GM19238 (cell line): ENCODE measurements at regions not wholly inside any gene's neighbourhood (a gene's known extent, or its start where the extent isn't known, plus 50 kb on each side); places are given as distances from the start of the nearest gene placed in this dataset.

Experiments
- DNase-seq: peaks from one replicate; pipeline ENCODE4 v3.0.0; 2011; ENCODE audit warnings: low spot score; ENCODE audit not compliant: insufficient read length

DNA sequence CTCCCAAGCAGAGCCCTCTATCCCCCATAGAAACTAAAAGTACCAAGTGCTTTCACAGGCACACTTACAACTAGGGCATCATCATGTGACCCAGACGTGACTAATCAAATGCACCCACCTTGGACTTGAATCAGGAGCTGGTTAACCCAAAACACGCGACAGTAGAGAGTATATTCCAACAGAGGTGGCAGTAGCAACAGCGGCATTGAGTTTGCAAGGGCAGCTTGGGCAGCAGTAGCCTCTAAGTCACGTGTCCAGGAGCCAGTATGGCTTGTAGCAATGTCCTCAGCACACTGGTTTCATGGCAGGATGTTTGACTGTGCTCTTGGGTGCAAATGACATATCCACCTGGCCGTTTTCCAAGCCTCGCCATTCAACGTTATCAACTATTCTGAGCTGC lies 73.4 kb upstream of the DNAH5 start:
- no peak for DNase-seq

DNA sequence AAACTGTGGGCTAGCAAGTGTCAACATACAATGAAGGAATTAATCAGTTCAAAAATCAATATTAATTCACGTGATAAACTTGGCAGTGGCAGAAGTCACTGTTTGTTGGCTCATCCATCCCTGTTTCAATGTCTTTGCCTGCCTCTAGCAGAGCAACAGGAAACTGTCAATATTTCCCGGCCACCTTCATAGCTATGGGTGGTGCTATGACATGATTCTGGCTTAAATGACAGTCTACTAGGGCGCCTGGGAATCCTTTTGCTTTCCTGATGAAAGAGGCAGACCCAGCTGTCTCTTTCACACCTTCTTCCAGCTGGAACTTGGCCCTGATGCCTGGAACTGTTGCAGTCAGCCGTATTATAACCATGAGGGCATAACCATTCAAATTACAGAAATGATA lies 72.1 kb upstream of the DNAH5 start:
- DNase-seq: no peak

DNA sequence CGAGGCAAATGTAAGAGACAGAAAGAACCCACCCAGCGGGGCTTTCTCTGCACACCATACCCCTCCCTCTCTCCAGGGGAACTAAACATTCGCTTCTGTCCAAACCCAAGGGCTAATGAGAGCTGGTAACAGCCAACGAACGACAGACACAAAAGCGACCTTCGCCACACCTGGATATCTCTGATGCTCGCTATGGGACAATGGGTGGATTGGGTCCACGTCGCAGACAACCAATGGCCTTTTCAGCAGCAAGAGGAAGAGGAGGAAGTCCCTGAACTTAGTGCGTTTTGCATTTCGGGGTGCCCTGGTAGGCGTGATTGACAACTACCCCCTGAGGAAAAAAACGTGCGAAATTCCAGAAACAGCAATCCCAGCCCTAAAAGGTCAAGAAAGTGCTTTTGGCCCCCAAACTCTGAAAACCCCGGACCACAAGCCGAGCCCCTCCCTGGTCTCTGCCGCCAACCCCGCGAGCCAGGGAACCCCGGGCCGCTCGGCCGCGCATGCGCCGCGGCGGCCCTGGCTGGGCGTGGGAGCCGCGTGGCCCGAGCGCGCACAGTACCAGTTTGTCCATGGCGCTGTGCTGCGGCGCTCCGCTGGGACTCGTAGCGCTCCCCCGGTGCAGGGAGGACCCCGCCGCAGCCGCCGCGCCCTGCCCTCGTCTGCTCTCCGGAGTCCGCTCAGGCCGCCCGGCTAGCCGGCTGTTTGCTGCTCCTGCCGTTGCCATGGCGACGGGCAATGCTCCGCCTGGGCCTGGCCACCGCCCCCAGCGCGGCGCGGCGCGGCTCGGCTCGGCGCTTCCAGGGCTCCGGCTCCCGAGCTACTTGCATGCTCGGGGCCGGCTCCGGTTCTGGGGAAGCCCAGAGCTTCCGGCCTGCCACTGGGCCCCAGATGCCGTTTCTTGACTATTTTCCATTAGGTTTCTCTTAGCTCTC lies 66.9 kb upstream of the DNAH5 start:
- peak; percentile 47 for DNase-seq

DNA sequence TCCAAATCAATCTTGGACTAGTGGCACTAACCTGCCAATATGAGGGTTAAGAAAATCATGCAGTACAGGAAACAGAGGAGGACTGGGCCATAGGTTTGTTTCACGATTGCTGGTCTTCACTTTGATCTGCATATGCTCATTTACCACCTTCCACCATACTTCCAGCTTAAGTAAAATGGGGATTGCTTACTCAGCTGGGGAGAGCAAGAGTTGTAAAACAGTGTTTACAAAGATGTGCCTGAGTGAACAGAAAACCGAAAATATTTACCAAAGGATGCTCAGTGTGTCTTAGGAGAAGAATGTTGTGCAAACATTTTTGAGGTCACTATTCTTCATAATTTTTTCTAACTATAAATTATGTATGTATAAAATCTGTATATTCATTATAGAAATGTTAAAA lies 65.1 kb upstream of the DNAH5 start:
- DNase-seq: no peak

DNA sequence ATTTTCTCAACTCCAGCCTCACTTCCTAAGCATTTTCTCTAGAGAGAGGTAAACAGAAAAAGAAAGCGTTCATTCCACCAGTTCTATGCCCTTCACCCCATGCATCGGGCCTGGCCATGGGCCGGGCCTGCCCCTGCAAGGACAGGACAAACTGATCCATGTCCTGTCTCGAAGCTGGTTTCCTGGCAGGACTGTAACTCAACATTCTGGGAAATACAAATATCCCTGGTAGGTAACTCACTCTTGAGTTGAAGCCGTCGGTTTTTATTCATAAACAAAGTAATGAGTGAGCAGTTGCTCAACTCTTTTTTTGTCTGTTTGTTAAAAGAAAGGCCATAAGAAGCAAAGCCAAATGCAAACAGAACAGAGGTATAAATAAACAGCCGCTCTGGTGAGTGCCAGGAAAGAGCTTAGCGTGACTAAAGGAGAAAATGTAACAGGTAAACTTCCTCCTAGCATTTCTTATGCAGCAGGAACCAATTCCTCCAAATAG lies 64.4 kb upstream of the DNAH5 start:
- no peak for DNase-seq

DNA sequence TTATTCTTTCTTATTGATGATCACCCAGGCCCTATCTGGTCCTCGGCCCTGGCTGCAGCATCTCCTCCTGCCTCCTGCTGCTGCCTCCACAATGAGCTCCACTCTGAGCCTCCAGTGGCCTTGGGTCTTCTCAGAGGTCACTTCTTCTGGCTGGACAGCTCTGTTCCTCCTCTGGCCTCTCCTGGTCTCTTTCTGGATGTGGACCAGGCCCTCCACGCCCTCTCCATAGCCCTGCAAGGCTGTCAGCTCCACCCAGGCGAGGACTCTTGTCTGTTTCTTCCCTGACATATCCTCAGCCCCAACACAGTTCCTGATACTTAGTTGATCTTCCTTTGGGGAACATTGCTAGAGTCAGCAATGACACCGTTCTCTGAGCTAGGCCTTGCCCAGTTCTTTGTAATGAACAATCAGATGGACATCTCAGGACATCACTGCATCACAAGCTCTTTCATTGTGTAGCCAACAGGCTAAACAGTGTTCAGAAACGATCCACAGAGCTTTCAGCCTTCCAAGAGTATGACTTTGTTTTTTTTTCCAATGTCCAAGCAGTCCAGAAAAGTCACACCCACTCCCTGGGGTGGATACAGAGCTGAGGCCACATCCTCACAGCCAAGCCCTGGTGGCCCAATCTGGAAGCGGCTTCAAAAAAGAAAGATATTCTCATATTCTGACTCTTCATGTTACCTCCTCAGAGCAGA lies 62.5 kb upstream of the DNAH5 start:
- no peak for DNase-seq

DNA sequence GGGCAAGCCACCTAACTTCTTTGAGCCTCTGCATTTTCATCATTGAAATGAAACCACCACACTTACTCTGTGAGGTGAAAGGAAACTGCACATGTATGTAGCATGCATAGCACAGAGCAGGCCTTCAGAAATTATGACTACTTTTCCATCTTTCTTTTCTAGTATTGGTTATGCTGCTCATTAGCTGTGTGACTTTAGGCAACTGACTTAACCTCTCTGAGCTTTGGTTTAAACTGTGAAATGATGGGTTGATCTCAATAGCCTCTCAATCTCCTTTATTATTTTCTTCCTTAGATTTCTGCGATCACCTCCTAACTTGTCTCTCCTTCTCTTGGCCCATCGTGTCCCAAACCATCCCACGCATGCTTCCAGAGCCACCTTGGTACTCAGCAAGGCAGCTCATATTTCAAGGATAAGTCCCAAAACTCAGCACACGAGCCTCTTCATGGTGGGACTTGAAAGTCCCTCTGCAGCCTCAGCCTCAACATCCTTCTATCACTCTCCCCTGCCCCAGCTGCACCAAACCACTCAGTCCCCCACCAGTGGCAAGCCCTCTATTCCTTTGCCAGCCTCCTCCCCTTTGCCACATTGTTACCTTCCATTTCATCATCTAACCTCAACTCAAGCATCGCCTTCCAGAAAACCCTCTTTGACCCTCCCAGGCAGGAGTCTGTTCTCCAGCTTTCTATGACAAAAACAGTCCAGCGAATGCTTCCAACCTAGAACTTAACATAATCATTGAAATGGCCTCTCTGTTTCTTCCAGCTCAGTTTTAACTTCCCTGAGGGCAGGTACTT lies 60.3 kb upstream of the DNAH5 start:
- DNase-seq: no peak

DNA sequence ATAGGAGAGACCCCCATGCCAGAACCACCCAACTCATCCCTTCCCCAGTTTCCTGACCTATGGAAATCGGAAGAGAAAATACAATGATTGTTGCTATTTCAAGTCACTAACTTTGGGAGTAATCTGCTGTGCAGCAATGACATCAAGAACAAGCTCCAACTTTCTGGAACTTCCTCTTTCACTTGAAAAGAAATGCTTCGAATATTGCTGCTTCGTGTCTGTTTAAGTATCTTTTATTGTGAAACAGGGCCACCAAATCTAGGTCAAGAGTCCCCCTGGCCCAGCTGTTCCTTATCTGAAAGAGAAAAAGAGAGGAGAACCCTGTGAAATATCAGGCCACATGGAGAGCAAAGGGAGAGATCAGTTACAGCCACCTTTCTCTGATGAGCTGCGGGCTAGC lies 59.4 kb upstream of the DNAH5 start:
- DNase-seq: no peak

DNA sequence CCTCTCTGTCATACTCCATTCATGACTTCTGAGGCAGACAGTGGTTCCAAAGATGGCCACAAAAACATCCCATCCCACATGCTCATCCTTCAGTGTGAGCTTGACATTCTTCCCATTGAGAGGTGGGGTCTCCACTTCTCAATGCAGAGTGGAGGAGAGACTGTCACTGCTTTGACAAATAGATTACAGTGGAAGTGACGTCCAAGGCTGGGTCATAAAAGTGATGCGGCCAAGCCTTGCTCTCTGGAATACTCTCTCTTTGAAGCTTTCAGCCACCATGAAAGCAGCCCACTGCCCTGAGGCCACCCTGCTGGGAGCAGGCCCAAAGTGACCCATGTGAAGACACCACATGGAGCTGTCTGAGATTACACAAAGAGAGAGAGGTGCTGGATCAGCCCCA lies 59.0 kb upstream of the DNAH5 start:
- no peak for DNase-seq

DNA sequence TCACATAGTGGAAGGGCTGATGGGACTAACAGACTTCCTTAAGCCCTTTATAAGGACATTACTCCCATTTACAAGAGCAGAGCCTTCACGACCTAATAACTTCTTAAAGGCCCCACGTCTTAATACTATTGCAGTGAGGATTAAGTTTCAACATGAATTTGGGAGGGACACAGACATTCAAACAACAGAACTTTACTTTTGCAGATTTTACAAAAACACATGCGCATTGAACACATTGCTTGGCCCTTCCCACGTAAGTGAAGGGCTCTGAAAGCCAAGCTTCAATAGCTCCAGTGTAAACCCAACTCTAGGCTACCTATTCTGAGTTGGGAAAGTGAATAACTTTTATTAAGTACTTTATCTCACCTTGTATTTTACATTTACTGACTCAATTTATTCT lies 53.8 kb upstream of the DNAH5 start:
- DNase-seq: no peak

DNA sequence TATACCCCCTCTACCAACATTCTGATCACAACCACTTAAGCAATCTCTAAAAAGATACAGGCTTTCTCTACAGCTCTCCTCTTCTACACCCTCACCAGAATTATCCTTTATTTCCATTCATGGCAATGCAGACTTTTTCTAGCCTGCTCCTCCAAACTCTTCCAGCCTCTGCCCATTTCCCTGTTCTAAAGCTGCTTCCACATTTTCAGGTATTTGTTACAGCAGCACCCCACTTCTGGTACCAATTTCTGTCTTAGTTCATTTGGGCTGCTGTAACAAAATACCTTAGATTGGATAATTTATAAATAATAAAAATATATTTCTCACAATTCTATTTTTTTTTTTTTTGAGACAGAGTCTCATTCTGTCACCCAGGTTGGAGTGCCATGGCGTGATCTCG lies 53.0 kb upstream of the DNAH5 start:
- no peak for DNase-seq

DNA sequence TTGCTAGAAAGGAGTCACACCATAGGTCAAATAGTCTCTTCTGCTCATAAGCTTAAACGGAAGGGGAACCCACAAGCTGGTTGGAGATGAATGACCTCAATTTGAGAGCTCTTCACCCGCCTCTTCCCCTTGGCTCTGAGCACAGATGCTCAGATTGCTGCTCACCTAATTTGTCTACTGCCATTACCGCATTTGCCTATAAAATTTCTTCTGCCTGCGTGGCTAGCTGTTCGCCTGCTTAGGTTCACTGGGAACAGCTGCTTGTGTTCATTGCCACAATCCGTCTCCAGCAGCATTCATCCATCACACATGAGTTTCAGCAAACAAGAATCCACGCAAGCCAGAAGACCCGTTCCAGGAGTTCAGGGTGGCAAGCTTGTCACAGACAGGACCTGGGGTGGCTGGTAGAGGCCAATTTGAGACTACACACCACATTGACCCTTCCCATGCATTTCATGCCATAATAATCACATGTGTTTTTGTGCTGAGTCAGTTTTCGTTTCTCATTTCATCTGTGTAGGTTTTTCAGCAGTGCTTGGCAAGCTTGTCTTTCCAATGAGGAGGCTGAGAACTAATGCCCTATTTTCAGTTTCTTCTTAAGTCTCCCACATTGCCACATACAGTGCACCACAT lies 50.2 kb upstream of the DNAH5 start:
- DNase-seq: no peak
